ENCODE measurements at regions not wholly inside any gene's neighbourhood (a gene's known extent, or its start where the extent isn't known, plus 50 kb on each side); places are given as distances from the start of the nearest gene placed in this dataset.
"Not testable (repeated sequence)": the region's sequence is repeated elsewhere in the genome, so short reads cannot be mapped to it uniquely, and the experiment has no call there.

- DNase-seq (ENCODE audit: low read depth in 2 of 2), result no peak
Observed at GRCh38 chr11:119586181-119586580, 142.8 kb downstream of the NECTIN1 start.

GRCh38 chr11:119585043-119585781, 143.8 kb downstream of the NECTIN1 start:
- no peak for DNase-seq (ENCODE audit: low read depth in 2 of 2)

DNA sequence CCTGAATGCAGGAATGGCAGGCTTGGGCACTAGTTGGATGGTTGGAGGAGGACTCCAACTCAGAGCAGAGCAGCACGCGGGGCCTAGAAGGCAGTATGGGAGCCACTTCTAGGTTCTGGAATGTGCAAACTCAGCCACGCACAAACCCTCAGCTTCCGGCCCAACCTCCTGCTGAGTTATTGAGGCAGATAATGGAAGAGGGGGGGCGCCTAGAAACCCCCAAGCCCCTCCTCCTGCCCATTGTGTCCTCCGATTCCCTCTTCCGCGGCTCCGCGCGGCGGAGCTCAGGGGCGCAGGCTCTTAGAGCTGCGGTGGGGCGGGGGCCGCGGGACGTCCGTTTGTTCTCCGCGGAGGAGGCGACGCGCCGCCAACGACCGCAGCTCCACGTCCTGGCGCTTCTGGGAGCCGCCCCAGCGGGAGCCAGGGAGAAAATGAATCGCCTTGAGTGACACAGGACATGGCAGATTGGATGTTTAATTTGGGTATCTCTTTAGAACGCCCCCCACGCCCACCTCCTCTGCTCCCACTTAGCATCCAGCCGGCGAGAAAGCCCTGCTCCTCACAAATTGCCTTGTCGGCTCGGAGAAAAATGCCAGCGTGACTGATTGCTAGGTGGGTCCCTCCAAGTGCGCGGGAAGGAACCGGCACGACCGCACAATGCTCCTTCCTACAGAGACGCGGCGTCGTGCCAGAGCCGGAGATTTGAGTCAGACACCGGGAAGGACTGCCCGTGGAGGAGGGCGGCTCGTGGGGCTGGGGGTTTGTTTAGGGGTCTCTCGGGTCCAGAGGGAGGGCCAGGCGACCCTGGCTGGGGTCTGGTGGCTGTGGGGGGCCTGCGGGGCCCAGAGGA, 144.6 kb downstream of the NECTIN1 start:
- DNase-seq (ENCODE audit: low read depth in 2 of 2), result no peak

- DNase-seq (ENCODE audit: low read depth in 2 of 2), result no peak
Observed at GRCh38 chr11:119583585-119583984, 145.4 kb downstream of the NECTIN1 start.

- not testable (repeated sequence) for DNase-seq (ENCODE audit: low read depth in 2 of 2)
Observed at GRCh38 chr11:119581396-119581795, 147.6 kb downstream of the NECTIN1 start.

DNA sequence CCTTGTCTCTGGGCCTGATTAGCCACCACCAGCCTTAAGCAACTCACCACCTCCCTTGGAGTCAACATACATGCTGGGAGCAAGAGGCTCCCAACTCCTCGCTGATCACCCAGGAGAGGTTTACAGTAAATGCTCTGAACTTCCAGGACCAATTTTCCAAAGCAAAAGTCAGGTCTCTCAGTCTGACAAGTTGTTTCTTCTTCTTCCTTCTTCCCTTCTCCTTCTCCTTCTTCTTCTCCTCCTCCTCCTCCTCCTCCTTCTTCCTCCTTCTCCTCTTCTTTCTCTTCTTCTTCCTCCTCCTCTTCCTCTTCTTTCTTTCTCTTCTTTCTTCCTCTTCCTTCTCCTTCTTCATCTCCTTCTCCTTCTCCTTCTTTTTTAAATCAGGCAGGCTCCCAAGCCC, 148.2 kb downstream of the NECTIN1 start:
- no peak for DNase-seq (ENCODE audit: low read depth in 2 of 2)

GRCh38 chr11:119580081-119580480, 148.9 kb downstream of the NECTIN1 start:
- no peak for DNase-seq (ENCODE audit: low read depth in 2 of 2)

DNA sequence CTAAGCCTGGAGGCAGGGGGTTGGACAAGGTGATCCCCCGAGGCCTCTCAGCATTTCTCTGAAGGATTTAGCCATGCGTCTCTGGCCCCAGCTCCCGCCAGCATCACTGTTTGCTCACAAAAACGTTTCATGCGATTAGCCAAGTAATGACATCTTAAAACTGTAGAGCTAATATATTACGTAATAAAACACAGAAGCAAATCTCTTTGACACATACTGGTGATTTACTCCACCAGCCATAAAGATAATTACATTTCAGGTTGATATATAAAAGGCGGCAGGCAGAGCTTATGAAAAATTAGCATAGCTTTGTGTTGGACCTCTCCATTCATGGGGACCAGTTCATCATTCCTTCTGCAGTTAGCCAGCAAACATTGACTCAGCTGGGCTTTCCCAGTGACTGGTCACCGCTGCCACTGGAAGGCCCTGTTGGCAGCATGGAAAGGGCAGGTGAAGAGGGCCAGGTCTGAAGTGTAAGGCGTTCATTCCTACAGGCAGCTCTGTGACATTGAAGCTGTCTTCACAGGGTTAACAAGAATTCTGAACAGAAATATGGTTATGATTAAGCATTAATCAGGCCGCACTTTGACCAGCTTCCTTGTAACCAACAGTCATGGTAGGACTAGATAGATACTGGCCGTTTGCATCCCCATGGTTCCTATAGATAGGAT, 150.3 kb downstream of the NECTIN1 start:
- DNase-seq (ENCODE audit: low read depth in 2 of 2), result no peak

- no peak for DNase-seq (ENCODE audit: low read depth in 2 of 2)
Observed at GRCh38 chr11:119573858-119574257, 150.9 kb upstream of the THY1 start.

DNA sequence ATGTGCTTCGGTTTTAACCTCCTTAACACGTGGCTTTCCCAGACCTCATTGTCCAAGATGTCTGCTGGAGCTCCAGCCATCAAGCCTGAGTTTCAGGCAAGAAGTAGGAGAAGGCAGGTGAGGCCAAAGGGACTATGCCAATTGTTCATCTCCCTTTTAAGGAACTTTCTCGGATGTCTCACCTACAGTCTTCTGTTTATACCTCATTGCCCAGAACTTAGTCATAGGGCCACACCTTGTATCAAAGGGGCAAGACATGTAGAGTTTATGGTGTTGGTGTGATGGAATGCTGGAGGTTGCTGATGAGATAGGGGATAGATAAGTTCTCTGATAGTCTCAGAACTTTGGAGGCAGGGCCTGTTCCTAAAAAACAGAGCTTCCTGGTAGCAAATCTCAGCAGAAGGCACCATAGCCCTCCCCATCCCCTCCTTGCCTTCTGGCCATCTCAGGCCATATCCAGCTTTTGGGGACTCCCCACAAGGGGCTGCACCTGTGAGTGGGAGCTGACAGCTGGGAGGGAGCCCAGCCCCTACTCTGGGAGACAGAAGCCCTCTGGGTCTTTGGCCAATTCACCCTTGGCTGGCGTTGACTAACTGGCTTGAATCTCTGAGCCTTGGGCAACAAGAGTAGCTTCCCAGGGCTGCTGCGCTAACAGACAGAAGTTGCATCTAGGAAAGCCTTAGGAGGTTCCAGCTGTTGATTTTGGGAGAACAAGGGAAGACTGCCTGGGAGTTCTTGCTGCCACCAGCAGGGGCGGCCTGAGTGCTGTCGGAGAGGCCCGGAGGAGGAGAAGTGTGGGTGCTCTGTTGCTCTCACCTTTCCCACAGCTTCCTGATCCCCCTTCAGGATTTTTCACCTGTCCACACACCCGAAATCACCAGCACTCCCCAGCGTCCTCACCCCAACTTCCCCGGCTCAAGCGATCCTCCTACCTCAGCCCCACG, 149.8 kb upstream of the THY1 start:
- no peak for DNase-seq (ENCODE audit: low read depth in 2 of 2)

DNA sequence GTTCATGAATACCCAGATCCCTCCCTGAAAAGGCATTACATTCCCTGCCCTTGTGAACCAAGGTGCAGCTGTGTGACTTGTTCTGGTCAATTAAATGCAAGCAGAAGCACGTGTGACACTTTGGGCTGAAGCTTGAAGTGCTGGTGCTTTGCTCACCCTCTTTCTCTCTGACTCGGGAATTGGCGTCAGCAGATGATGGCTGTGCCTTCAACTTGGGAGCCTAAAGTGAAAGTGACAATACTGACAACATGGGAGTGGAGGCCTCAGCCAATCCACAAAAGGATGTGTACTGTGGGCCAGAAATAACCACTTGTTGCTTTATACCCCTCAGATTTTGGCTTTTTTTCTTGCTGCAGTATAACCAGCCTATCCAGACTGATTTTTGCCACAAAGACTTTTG, 148.3 kb upstream of the THY1 start:
- DNase-seq (ENCODE audit: low read depth in 2 of 2), result no peak

GRCh38 chr11:119567688-119568582, 145.0 kb upstream of the THY1 start:
- DNase-seq (ENCODE audit: low read depth in 2 of 2), result no peak

DNA sequence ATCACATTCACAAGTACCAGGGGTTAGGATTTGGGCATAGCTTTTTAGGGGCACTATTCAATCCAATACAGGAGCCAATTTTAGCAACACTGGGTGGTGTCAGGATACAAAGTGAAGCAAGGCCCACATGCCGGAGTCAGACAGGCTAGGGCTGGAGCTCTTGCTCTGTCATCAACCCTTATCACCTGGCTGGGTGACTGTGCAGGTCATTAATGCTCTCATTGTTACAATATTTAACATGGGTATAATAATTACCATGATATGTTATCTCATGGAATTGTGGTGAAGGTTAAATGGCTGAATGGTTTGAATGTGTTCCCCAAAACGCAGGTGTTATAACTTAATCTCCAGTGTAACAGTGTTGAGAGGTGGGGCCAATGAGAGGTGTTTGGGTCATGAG, 143.3 kb upstream of the THY1 start:
- no peak for DNase-seq (ENCODE audit: low read depth in 2 of 2)

GRCh38 chr11:119565693-119566092, 142.7 kb upstream of the THY1 start:
- not testable (repeated sequence) for DNase-seq (ENCODE audit: low read depth in 2 of 2)

DNA sequence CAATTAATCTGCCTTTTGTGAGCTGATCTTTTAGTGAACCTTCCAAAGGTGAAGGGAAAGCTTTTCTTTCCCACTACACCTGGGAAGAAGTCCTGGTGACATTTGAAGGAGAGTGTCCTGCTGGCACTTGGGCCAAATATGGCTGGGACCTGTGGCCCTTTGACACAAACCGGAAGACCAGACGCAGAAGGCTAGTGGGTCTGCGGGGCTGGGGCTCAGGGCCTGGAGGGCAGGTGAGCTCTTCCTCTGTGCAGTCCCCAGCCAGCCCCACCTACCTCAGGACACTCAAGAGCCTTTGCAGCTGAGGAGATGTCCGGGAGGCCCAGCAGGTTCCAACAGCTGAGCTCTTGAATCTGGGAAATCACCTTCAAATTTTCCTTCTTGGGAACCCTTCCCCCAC, 138.0 kb upstream of the THY1 start:
- DNase-seq (ENCODE audit: low read depth in 2 of 2), result no peak

- no peak for DNase-seq (ENCODE audit: low read depth in 2 of 2)
Observed at GRCh38 chr11:119560291-119560690, 137.3 kb upstream of the THY1 start.

GRCh38 chr11:119552106-119552485, 129.1 kb upstream of the THY1 start:
- no peak for DNase-seq (ENCODE audit: low read depth in 2 of 2)

DNA sequence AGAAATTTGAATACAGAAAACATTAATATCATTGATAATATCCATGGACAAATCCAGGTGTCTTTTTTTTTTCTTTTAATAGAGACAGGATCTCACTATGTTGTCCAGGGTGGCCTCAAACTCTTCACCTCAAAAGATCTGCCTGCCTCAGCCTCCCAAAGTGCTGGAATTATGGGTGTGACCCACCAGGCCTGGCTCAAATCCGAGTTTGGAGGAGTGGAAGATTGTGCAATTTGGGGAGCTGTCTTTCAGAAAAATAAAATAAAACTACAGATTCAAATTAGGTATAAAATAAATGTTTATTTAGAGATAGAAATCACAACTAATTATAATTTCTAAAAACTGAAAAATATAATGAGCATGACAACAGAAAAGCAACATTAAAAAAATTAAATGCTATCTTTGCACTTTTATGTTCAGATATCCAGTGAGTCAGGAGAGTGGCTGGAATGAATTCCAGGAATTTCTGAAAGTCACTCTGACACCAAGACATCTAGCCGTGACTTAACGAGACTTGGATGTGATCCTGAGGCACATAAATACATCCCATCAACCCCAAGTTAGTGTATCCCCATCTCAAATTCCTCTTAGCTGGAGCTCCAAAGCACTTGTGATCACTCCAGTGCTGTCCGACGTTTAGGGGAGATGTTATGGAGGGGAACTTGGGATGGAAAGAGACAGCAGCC, 128.6 kb upstream of the THY1 start:
- DNase-seq (ENCODE audit: low read depth in 2 of 2), result no peak

GRCh38 chr11:119550053-119550752, 127.2 kb upstream of the THY1 start:
- DNase-seq (ENCODE audit: low read depth in 2 of 2), result no peak

Measured in stimulated activated CD8-positive, alpha-beta memory T cell treated with anti-CD3 and anti-CD28 coated beads, Interleukin-7, amount 100 ng/mL, for 1 hour (primary cell).